ENCODE measurements at regions not wholly inside any gene's neighbourhood (a gene's known extent, or its start where the extent isn't known, plus 50 kb on each side); places are given as distances from the start of the nearest gene placed in this dataset.

DNA sequence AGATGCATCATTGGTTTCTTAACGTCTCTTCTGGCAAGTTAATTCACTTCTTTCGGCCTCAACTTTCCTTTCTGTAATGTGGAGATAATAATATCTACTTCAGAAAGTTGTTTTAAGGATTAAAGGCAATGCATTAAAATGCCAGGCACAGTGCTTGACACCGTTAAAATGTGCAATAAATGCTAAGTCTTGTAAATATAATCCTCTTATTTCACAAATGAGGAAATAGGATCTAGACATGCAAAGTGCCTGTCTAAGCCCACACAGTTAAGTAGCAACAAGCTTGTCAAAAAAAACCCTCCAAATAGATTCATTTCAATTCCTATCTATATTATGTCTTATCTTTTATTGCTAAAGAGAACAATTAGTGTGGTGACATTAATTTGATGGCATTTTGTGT lies 86.4 kb upstream of the TSC22D1 start:
- Histone ChIP-seq H3K79me2 (ENCODE audit: control insufficient read depth, insufficient read depth, low read length) (no peaks in the 10 kb centered on the region), H4K20me1 (replicated peaks; ENCODE audit: control insufficient read depth, insufficient read depth, low read length) (no peaks in the 10 kb centered on the region), H3K4me2 (ENCODE audit: insufficient read depth, low read length) (no peak overlapping the region), H3K9me1 (ENCODE audit: control insufficient read depth, insufficient read depth, low read length) (no peaks in the 10 kb centered on the region), H3K9me3 (replicated peaks; ENCODE audit: control insufficient read depth, insufficient read depth, low read depth, low read length) (no peaks in the 10 kb centered on the region), H2AFZ (ENCODE audit: low read depth, low read length) (no peak overlapping the region), H3K4me1 (replicated peaks in 1 of 2; ENCODE audit: control insufficient read depth in 2 of 2, insufficient read depth in 2 of 2, low read length in 2 of 2) (no peaks in the 10 kb centered on the region), H3K9ac (ENCODE audit: insufficient read depth in 1 of 2, low read depth in 2 of 2, low read length in 2 of 2) (no peak overlapping the region), H3K36me3 (ENCODE audit: control insufficient read depth, insufficient read depth, low read length) (no peaks in the 10 kb centered on the region), H3K27me3 (ENCODE audit: control insufficient read depth in 2 of 2, insufficient read depth in 2 of 2, low read length in 2 of 2) (peaks cover 0 to 13% of the 10 kb centered on the region in 2 experiments; a peak in 2 of 5 replicates), H3K27ac (ENCODE audit: extremely low read depth, low read depth, low read length) (no peak overlapping the region), H3K4me3 (no peak overlapping the region)
- ATAC-seq: no peak
- ChIA-PET CTCF (ENCODE audit: low intra/inter-chr PET ratio) (no interaction called here), POLR2A (interaction anchor here (0.8 kb wide), 1 partner anchor 11 kb away, joined by 3 read pairs; no protein-coding TSS in a partner anchor)
- in situ Hi-C loops (cut with MboI) (no loop called here), intact Hi-C loops (cut with micrococcal nuclease) (no loop called here)
- FAIRE-seq: no peak
- 0% methylated on average over 3 of the region's 3 CpGs for WGBS (ENCODE audit: insufficient coverage, low coverage, missing lambda C conversion rate)
- no peak for DNase-seq (ENCODE audit: extremely low read depth in 1 of 4, low spot score in 3 of 4)
- BruUV-seq (replicated peaks): no TSS peak
- TF ChIP-seq, protein P1, sequence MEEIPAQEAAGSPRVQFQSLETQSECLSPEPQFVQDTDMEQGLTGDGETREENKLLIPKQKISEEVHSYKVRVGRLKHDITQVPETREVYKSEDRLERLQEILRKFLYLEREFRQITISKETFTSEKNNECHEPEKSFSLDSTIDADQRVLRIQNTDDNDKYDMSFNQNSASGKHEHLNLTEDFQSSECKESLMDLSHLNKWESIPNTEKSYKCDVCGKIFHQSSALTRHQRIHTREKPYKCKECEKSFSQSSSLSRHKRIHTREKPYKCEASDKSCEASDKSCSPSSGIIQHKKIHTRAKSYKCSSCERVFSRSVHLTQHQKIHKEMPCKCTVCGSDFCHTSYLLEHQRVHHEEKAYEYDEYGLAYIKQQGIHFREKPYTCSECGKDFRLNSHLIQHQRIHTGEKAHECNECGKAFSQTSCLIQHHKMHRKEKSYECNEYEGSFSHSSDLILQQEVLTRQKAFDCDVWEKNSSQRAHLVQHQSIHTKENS (CRISPR knock-in tag; IDR thresholded peaks at IDR 0.05): no peak
- TF ChIP-seq NCOA6 (IDR thresholded peaks at IDR 0.05) (no peak), RBFOX2 (IDR thresholded peaks at IDR 0.05; ENCODE audit: low read depth, low read length) (no peak), ZFP30 (CRISPR knock-in tag; IDR thresholded peaks at IDR 0.05; ENCODE audit: borderline replicate concordance) (no peak), ZFPM2 (CRISPR knock-in tag; IDR thresholded peaks at IDR 0.05) (no peak), NONO (IDR thresholded peaks at IDR 0.05; ENCODE audit: low read depth in 2 of 2, low read length in 1 of 2) (no peak), HDAC2 (IDR thresholded peaks at IDR 0.05) (no peak), ZNF41 (CRISPR knock-in tag; conservative IDR thresholded peaks at IDR 0.05) (no peak), SPI1 (IDR thresholded peaks at IDR 0.05; ENCODE audit: borderline replicate concordance, low read depth, low read length) (no peak), MLLT1 (IDR thresholded peaks at IDR 0.05) (no peak), E2F6 (IDR thresholded peaks at IDR 0.05; ENCODE audit: borderline replicate concordance in 1 of 2, extremely low read depth in 1 of 2, insufficient read depth in 1 of 2, insufficient read length in 1 of 2, low read depth in 1 of 2, low read length in 1 of 2, poor library complexity in 1 of 2, severe bottlenecking in 1 of 2) (no peak)
- TF ChIP-seq, protein P2, sequence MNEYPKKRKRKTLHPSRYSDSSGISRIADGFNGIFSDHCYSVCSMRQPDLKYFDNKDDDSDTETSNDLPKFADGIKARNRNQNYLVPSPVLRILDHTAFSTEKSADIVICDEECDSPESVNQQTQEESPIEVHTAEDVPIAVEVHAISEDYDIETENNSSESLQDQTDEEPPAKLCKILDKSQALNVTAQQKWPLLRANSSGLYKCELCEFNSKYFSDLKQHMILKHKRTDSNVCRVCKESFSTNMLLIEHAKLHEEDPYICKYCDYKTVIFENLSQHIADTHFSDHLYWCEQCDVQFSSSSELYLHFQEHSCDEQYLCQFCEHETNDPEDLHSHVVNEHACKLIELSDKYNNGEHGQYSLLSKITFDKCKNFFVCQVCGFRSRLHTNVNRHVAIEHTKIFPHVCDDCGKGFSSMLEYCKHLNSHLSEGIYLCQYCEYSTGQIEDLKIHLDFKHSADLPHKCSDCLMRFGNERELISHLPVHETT (CRISPR knock-in tag; conservative IDR thresholded peaks at IDR 0.05 in 1 of 2, IDR thresholded peaks at IDR 0.05 in 1 of 2): no peak
- TF ChIP-seq, protein P3, sequence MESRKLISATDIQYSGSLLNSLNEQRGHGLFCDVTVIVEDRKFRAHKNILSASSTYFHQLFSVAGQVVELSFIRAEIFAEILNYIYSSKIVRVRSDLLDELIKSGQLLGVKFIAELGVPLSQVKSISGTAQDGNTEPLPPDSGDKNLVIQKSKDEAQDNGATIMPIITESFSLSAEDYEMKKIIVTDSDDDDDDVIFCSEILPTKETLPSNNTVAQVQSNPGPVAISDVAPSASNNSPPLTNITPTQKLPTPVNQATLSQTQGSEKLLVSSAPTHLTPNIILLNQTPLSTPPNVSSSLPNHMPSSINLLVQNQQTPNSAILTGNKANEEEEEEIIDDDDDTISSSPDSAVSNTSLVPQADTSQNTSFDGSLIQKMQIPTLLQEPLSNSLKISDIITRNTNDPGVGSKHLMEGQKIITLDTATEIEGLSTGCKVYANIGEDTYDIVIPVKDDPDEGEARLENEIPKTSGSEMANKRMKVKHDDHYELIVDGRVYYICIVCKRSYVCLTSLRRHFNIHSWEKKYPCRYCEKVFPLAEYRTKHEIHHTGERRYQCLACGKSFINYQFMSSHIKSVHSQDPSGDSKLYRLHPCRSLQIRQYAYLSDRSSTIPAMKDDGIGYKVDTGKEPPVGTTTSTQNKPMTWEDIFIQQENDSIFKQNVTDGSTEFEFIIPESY (CRISPR knock-in tag; IDR thresholded peaks at IDR 0.05): no peak
